GM12892 (cell line): ENCODE measurements at regions not wholly inside any gene's neighbourhood (a gene's known extent, or its start where the extent isn't known, plus 50 kb on each side); places are given as distances from the start of the nearest gene placed in this dataset.

Source experiments
- POLR2A ChIP-seq: IDR thresholded peaks from 2 replicates; pipeline ENCODE4 v1.6.1; 2011; ENCODE audit warnings: low read depth, low read length, control low read depth
- POLR2AphosphoS5 ChIP-seq: IDR thresholded peaks from 2 replicates; pipeline ENCODE4 v1.6.1; 2011; ENCODE audit warnings: low read depth, low read length, control low read depth

DNA sequence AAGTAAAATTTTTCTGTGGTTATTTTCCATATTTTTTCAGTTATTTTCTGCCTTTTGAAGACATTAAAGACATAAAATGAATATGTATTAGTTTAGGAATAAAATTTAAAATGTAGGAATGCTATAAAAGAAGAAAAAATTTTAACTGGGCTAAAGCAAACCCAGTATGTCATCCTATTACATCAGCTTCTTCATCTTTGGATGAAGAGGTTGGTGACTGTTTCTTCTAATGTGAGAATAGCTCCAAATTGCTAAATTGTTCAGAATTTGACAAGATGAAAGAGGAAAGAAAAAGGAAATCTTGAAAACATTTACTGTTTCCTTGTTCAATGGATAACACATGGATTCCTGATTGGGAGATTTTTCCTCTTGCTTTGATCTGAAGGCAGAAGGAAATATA, 52.7 kb upstream of the PZP start:
- TF ChIP-seq POLR2AphosphoS5, result no peak
- TF ChIP-seq POLR2A, result no peak
